HCT116 (cell line): ENCODE measurements at regions not wholly inside any gene's neighbourhood (a gene's known extent, or its start where the extent isn't known, plus 50 kb on each side); places are given as distances from the start of the nearest gene placed in this dataset.
"Not testable (repeated sequence)": the region's sequence is repeated elsewhere in the genome, so short reads cannot be mapped to it uniquely, and the experiment has no call there.

ENCODE experiments used
- ATAC-seq: fragments of 200-7000 bp; cut with Tn5 transposase; 2 replicates; pipeline ENCODE4 v1.9.1; 2020; ENCODE audit warnings: mild to moderate bottlenecking, moderate library complexity
- BruUV-seq: library from RNA; stranded (reverse); fragments of 400-500 nt; replicated peaks from 2 replicates; lab custom pipeline; 2021; lab: Mats Ljungman, UMichigan
- CTCF ChIA-PET: fragments of 300-600 bp; sonication (Branson Sonifier 250); formaldehyde crosslinking; loops from one replicate; lab custom pipeline; 2021; ENCODE audit warnings: antibody characterized with exemption; lab: Charles Lee
- POLR2A ChIA-PET: fragments of 300-600, 350-600 bp; sonication (Branson Sonifier 250); formaldehyde crosslinking; loops from one replicate; lab custom pipeline; 2021; ENCODE audit warnings: antibody characterized with exemption; lab: Charles Lee
- RAD21 ChIA-PET, 2 experiments: fragments of 300-600 bp; sonication (Branson Sonifier 250); formaldehyde crosslinking; loops; one replicate each; lab custom pipeline; 2023; ENCODE audit warnings: low total read pairs in 2 of 2; ENCODE audit not compliant: uncharacterized antibody in 2 of 2, unreplicated experiment in 2 of 2, low non-redundant PET in 1 of 2; lab: Charles Lee
- DNase-seq: peaks from one replicate; pipeline ENCODE4 v3.0.0-alpha.2; 2010; ENCODE audit warnings: low read depth, low spot score
- H2AFZ ChIP-seq: fragments of 200-600 bp; shearing (Covaris generic), sonication (generic); 2 replicates; pipeline ENCODE4 v1.6.1; 2017; ENCODE audit warnings: low read depth, mixed run types, mixed read lengths, antibody characterized with exemption, low read length; ENCODE audit not compliant: poor library complexity, severe bottlenecking
- H3K27ac ChIP-seq: 2 replicates; pipeline ENCODE4 v1.5.1; 2012; ENCODE audit warnings: low read depth, low read length
- H3K27me3 ChIP-seq: fragments of 200-600 bp; sonication (generic); 2 replicates; pipeline ENCODE4 v1.6.1; 2016; ENCODE audit warnings: mixed run types, low read length, mixed read lengths; ENCODE audit not compliant: insufficient read depth
- H3K36me3 ChIP-seq, 2 experiments: fragments of 200-500 bp in 1 of 2; fragments of 200-600 bp in 1 of 2; sonication (Bioruptor generic) in 1 of 2; sonication (generic) in 1 of 2; 2 replicates each; pipeline versions ENCODE4 v1.5.1 to v1.6.1; 2014 to 2016; ENCODE audit warnings: low read length in 2 of 2, inconsistent platforms in 1 of 2, mixed read lengths in 1 of 2, mixed run types in 1 of 2; ENCODE audit not compliant: insufficient read depth in 2 of 2, control insufficient read depth in 1 of 2
- H3K4me1 ChIP-seq, 2 experiments: fragments of 200-600 bp in 1 of 2; sonication (generic) in 1 of 2; 2 replicates each; pipeline versions ENCODE4 v1.5.1 to v1.6.1; 2012 to 2017; ENCODE audit warnings: low read length in 2 of 2, inconsistent platforms in 1 of 2, mild to moderate bottlenecking in 1 of 2, mixed read lengths in 1 of 2, mixed run types in 1 of 2, moderate library complexity in 1 of 2; ENCODE audit not compliant: insufficient read depth in 2 of 2, control insufficient read depth in 1 of 2
- H3K4me2 ChIP-seq: fragments of 200-600 bp; sonication (generic); 2 replicates; pipeline ENCODE4 v1.6.1; 2017; ENCODE audit warnings: mixed run types, low read length, mixed read lengths
- H3K4me3 ChIP-seq, 2 experiments: fragments of 200-600 bp in 1 of 2; sonication (generic) in 1 of 2; replicated peaks in 1 of 2; 2 replicates each; pipeline ENCODE4 v1.5.1; 2011 to 2016; ENCODE audit warnings: low read length in 2 of 2, control low read depth in 1 of 2, low read depth in 1 of 2, mild to moderate bottlenecking in 1 of 2, mixed read lengths in 1 of 2, mixed run types in 1 of 2
- H3K79me2 ChIP-seq: fragments of 200-600 bp; sonication (generic); 2 replicates; pipeline ENCODE4 v1.6.1; 2017; ENCODE audit warnings: mild to moderate bottlenecking, mixed run types, low read length, moderate library complexity, mixed read lengths; ENCODE audit not compliant: insufficient read depth
- H3K9ac ChIP-seq: fragments of 200-600 bp; sonication (generic); 2 replicates; pipeline ENCODE4 v1.6.1; 2016; ENCODE audit warnings: low read length, mixed read lengths
- H3K9me2 ChIP-seq: fragments of 200-600 bp; sonication (generic), shearing (Covaris generic); 2 replicates; pipeline ENCODE4 v1.6.1; 2017; ENCODE audit warnings: mixed run types, mild to moderate bottlenecking, moderate library complexity; ENCODE audit not compliant: insufficient read depth
- H3K9me3 ChIP-seq, 2 experiments: fragments of 200-500 bp in 1 of 2; fragments of 200-600 bp in 1 of 2; sonication (Bioruptor generic) in 1 of 2; sonication (generic) in 1 of 2; 2 replicates each; pipeline ENCODE4 v1.6.1; 2014 to 2017; ENCODE audit warnings: low read length in 2 of 2, mixed read lengths in 2 of 2, inconsistent platforms in 1 of 2, low read depth in 1 of 2, mild to moderate bottlenecking in 1 of 2, mixed run types in 1 of 2, moderate library complexity in 1 of 2; ENCODE audit not compliant: control insufficient read depth in 1 of 2, insufficient read depth in 1 of 2
- H4K20me1 ChIP-seq: fragments of 200-600 bp; sonication (generic), shearing (Covaris generic); 2 replicates; pipeline ENCODE4 v1.6.1; 2017; ENCODE audit warnings: mixed run types, mild to moderate bottlenecking, moderate library complexity; ENCODE audit not compliant: insufficient read depth
- intact Hi-C: fragments of 100-400 bp; cut with micrococcal nuclease; formaldehyde crosslinking; loops from 2 replicates; pipeline ENCODE4 v1.10.0; 2022

- H3K4me3 ChIP-seq, H3K27ac ChIP-seq, H3K9me3 ChIP-seq, BruUV-seq, H3K4me2 ChIP-seq, POLR2A ChIA-PET, H3K27me3 ChIP-seq, ATAC-seq, CTCF ChIA-PET, H3K79me2 ChIP-seq, H3K9me2 ChIP-seq, RAD21 ChIA-PET, intact Hi-C loops, H3K9ac ChIP-seq, H2AFZ ChIP-seq, H3K4me1 ChIP-seq, DNase-seq, H3K36me3 ChIP-seq, H4K20me1 ChIP-seq: not testable (repeated sequence)
These were observed 151.1 kb downstream of the ATP6V0E2 start for GRCh38 chr7:150024550-150025490.

GRCh38 chr7:150025802-150026201 is 152.0 kb downstream of the ATP6V0E2 start:
- CTCF ChIA-PET, POLR2A ChIA-PET, H3K9ac ChIP-seq, H3K9me2 ChIP-seq, H3K27ac ChIP-seq, intact Hi-C loops, H3K4me3 ChIP-seq, H2AFZ ChIP-seq, DNase-seq, H3K9me3 ChIP-seq, H3K4me2 ChIP-seq, BruUV-seq, H4K20me1 ChIP-seq, ATAC-seq, H3K4me1 ChIP-seq, H3K79me2 ChIP-seq, RAD21 ChIA-PET, H3K36me3 ChIP-seq, H3K27me3 ChIP-seq: not testable (repeated sequence)

GRCh38 chr7:150028344-150029012 is 154.7 kb downstream of the ATP6V0E2 start:
- H3K9me2 ChIP-seq, H3K9me3 ChIP-seq, POLR2A ChIA-PET, RAD21 ChIA-PET, H3K4me3 ChIP-seq, CTCF ChIA-PET, intact Hi-C loops, H3K4me1 ChIP-seq, H3K27me3 ChIP-seq, ATAC-seq, H3K9ac ChIP-seq, DNase-seq, H3K4me2 ChIP-seq, H3K27ac ChIP-seq, H4K20me1 ChIP-seq, H2AFZ ChIP-seq, BruUV-seq, H3K36me3 ChIP-seq, H3K79me2 ChIP-seq: not testable (repeated sequence)

GRCh38 chr7:150029013-150029389 is 155.2 kb downstream of the ATP6V0E2 start:
- H3K9me2 ChIP-seq, CTCF ChIA-PET, H3K27ac ChIP-seq, ATAC-seq, H3K4me3 ChIP-seq, H3K4me1 ChIP-seq, H3K27me3 ChIP-seq, RAD21 ChIA-PET, H2AFZ ChIP-seq, POLR2A ChIA-PET, intact Hi-C loops, H3K36me3 ChIP-seq, H4K20me1 ChIP-seq, H3K9ac ChIP-seq, H3K9me3 ChIP-seq, H3K79me2 ChIP-seq, H3K4me2 ChIP-seq, DNase-seq, BruUV-seq: not testable (repeated sequence)
